ENCODE measurements at regions not wholly inside any gene's neighbourhood (a gene's known extent, or its start where the extent isn't known, plus 50 kb on each side); places are given as distances from the start of the nearest gene placed in this dataset.

DNA sequence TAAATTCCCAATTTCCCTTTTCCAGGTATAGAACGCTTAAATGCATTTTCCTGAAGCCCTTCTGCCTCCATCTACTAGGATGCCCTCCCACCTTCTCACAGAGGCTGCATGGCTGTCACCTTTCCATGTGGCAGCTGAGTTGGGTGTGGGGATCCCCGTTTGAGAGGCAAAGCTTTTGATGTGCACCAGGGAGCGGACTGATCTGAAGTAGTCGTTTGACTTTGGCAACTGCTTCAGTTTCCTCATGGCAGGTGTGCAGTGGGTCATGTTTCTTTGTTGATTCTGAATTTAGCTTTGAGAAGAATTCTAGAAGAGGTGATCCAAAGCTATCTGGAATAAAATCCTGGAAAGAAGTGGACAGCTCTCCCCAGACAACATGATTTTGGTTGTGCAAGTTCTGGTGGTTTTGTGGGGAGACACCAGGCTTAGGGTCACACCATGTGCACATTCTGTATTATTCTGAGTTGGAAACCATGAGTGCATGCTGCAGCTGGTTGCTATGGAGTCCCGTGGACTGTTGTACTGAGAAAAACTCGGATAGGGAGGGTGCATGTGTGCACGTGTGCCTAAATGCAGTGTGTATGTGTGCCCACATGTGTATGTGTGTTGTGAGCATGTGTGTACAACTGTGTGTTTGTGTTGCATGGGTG, 63.5 kb downstream of the GADD45G start:
- H3K9me3 ChIP-seq (ENCODE audit: low read depth, low read length), result no peaks in the 10 kb centered on the region
- TF ChIP-seq, protein P1, sequence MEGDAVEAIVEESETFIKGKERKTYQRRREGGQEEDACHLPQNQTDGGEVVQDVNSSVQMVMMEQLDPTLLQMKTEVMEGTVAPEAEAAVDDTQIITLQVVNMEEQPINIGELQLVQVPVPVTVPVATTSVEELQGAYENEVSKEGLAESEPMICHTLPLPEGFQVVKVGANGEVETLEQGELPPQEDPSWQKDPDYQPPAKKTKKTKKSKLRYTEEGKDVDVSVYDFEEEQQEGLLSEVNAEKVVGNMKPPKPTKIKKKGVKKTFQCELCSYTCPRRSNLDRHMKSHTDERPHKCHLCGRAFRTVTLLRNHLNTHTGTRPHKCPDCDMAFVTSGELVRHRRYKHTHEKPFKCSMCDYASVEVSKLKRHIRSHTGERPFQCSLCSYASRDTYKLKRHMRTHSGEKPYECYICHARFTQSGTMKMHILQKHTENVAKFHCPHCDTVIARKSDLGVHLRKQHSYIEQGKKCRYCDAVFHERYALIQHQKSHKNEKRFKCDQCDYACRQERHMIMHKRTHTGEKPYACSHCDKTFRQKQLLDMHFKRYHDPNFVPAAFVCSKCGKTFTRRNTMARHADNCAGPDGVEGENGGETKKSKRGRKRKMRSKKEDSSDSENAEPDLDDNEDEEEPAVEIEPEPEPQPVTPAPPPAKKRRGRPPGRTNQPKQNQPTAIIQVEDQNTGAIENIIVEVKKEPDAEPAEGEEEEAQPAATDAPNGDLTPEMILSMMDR (IDR thresholded peaks at IDR 0.05; ENCODE audit: extremely low read depth, low read depth, low read length), result no peak
- no peak for DNase-seq (ENCODE audit: insufficient read length, low spot score, missing footprints)
- no peak overlapping the region for H2AFZ ChIP-seq (ENCODE audit: low read length)
- H3K4me3 ChIP-seq (ENCODE audit: insufficient read depth, low read length), result no peak overlapping the region
- H3K36me3 ChIP-seq (ENCODE audit: insufficient read depth, low read length), result no peaks in the 10 kb centered on the region
- H4K20me1 ChIP-seq (ENCODE audit: insufficient read depth, low read length), result no peaks in the 10 kb centered on the region
- no peaks in the 10 kb centered on the region for H3K4me1 ChIP-seq (ENCODE audit: insufficient read depth, low read length)
- H3K27ac ChIP-seq (ENCODE audit: low read depth, low read length), result no peak overlapping the region
- no peak overlapping the region for H3K4me2 ChIP-seq (ENCODE audit: insufficient read depth, low read length)
- H3K79me2 ChIP-seq (ENCODE audit: insufficient read depth, low read length), result no peaks in the 10 kb centered on the region
- H3K27me3 ChIP-seq (ENCODE audit: insufficient read depth, low read length), result no peaks in the 10 kb centered on the region

DNA sequence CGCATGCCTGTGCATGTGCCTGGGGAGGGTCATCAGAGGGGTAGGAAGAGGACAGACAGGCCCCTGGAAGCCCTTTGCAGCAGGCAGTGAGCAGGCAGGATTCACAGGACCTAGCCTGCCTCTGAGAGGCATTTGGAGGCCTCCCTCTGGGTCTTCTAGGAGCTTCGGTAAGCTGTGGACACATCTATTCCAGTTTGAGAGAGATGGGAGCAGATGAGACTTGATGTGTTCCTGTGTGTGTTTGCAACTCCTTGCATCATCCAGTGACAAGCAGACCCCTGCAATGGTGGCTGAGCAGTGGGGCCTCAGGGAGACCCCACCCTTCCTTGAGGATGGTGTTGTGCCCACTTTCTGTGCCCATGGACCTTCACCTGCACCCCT, 64.0 kb downstream of the GADD45G start:
- Histone ChIP-seq H3K79me2 (ENCODE audit: insufficient read depth, low read length) (no peaks in the 10 kb centered on the region), H3K4me3 (ENCODE audit: insufficient read depth, low read length) (no peak overlapping the region), H3K9me3 (ENCODE audit: low read depth, low read length) (no peaks in the 10 kb centered on the region), H3K27me3 (ENCODE audit: insufficient read depth, low read length) (no peaks in the 10 kb centered on the region), H2AFZ (ENCODE audit: low read length) (no peak overlapping the region), H3K4me2 (ENCODE audit: insufficient read depth, low read length) (no peak overlapping the region), H3K27ac (ENCODE audit: low read depth, low read length) (no peak overlapping the region), H4K20me1 (ENCODE audit: insufficient read depth, low read length) (no peaks in the 10 kb centered on the region), H3K36me3 (ENCODE audit: insufficient read depth, low read length) (no peaks in the 10 kb centered on the region), H3K4me1 (ENCODE audit: insufficient read depth, low read length) (no peaks in the 10 kb centered on the region)
- TF ChIP-seq, protein P1 (IDR thresholded peaks at IDR 0.05; ENCODE audit: extremely low read depth, low read depth, low read length), result no peak
- no peak for DNase-seq (ENCODE audit: insufficient read length, low spot score, missing footprints)

DNA sequence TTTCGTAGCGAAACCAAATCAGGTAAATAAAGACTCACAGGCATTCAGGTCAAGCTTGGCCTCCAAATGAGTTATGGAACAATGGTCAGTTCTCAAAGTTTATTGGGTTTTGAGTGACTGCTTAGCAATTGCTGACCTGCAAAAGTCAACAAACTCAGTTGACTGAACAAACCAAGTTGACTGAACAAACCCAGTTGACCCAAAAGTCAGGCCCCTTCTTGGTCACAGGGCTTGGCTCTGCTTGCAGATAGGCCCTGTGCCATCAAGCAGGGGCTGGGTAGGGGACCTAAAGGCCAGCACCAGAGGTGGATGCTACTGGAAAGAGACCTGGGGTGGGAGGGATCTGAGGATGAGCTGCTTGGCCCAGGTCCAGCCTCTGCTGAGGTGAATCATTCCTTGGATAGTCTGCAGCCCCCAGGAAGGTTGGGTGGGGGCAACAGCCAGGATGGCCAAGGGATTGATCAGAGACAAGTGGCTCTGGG, 64.6 kb downstream of the GADD45G start:
- DNase-seq (ENCODE audit: insufficient read length, low spot score, missing footprints), result no peak
- Histone ChIP-seq H3K27me3 (ENCODE audit: insufficient read depth, low read length) (no peaks in the 10 kb centered on the region), H3K4me2 (ENCODE audit: insufficient read depth, low read length) (no peak overlapping the region), H3K9me3 (ENCODE audit: low read depth, low read length) (no peaks in the 10 kb centered on the region), H4K20me1 (ENCODE audit: insufficient read depth, low read length) (no peaks in the 10 kb centered on the region), H3K79me2 (ENCODE audit: insufficient read depth, low read length) (no peaks in the 10 kb centered on the region), H2AFZ (ENCODE audit: low read length) (no peak overlapping the region), H3K36me3 (ENCODE audit: insufficient read depth, low read length) (no peaks in the 10 kb centered on the region), H3K27ac (ENCODE audit: low read depth, low read length) (no peak overlapping the region), H3K4me3 (ENCODE audit: insufficient read depth, low read length) (no peak overlapping the region), H3K4me1 (ENCODE audit: insufficient read depth, low read length) (no peaks in the 10 kb centered on the region)
- TF ChIP-seq, protein P1 (IDR thresholded peaks at IDR 0.05; ENCODE audit: extremely low read depth, low read depth, low read length), result no peak

DNA sequence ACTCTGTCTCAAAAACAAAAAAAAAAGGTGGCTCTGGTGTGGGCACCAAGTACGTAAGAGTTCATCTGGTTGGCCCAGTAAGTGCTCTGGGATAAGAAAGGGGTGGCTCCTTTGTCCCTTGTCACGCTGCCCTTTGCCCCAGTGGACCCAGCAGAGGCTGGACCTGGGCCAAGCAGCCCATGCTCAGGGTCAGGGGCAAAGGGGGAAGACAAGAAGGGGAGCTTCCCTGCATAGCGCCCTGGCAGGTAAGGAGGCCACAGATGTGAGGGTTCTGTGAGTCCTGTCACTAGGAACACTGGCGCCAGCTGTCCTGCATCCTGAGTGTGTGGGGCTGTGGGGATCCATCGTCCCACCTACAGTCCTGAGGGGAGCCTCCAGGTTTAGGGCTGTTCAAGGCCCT, 65.3 kb downstream of the GADD45G start:
- Histone ChIP-seq H3K36me3 (ENCODE audit: insufficient read depth, low read length) (no peaks in the 10 kb centered on the region), H3K4me3 (ENCODE audit: insufficient read depth, low read length) (no peak overlapping the region), H4K20me1 (ENCODE audit: insufficient read depth, low read length) (no peaks in the 10 kb centered on the region), H3K4me1 (ENCODE audit: insufficient read depth, low read length) (no peaks in the 10 kb centered on the region), H2AFZ (ENCODE audit: low read length) (no peak overlapping the region), H3K27ac (ENCODE audit: low read depth, low read length) (no peak overlapping the region), H3K9me3 (ENCODE audit: low read depth, low read length) (no peaks in the 10 kb centered on the region), H3K4me2 (ENCODE audit: insufficient read depth, low read length) (no peak overlapping the region), H3K27me3 (ENCODE audit: insufficient read depth, low read length) (no peaks in the 10 kb centered on the region), H3K79me2 (ENCODE audit: insufficient read depth, low read length) (no peaks in the 10 kb centered on the region)
- DNase-seq (ENCODE audit: insufficient read length, low spot score, missing footprints), result no peak
- TF ChIP-seq, protein P1 (IDR thresholded peaks at IDR 0.05; ENCODE audit: extremely low read depth, low read depth, low read length), result no peak
